HS-5 (cell line): ENCODE measurements at regions not wholly inside any gene's neighbourhood (a gene's known extent, or its start where the extent isn't known, plus 50 kb on each side); places are given as distances from the start of the nearest gene placed in this dataset.
A peak's percentile ranks its signal among the peaks of the same experiment; 100 is the strongest.

Experiments used
- DNase-seq: peaks from one replicate; pipeline ENCODE4 v3.0.0-alpha.2; 2012; ENCODE audit warnings: low read depth

DNA sequence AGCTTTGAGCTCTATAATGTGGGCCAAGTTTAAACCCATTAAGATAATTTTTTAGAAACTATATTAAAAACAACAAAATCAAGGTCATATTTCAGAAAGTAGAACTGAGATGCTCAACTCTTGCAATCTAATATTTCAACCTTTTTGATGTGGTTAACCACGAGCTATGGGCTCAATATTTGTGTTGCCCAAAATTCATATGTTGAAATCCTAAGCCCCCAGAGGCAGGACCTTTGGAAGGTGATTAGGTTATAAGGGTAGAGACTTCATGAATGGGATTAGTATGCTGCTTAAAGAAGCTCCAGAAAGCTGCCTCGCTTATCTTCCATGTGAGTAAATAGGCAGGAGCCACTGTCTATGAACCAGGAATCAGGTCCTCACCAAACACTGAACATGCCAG lies 284.4 kb downstream of the CRPPA start:
- no peak for DNase-seq

DNA sequence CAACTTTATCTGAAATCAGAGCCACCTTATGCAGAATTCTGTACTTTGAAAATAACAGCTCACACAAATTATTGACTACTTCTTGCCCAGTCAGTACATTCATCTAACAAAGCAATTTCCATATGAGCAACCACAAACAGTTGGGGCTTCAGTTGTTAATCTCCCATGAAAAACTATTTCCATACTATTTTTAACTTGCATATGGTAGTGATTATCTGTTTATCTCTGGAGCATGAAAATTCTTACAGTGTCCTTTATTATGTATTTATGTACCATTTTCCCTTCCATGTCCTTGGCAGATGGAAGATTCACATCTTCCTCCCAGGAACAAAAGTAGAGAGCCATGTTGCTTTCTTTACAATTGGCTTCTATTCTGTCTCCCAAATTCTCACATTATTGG lies 285.7 kb downstream of the CRPPA start:
- no peak for DNase-seq

GRCh38 chr7:16130111-16131110 lies 290.9 kb downstream of the CRPPA start:
- DNase-seq = peak; percentile 54

- peak; percentile 83 for DNase-seq
Observed at GRCh38 chr7:16129431-16130110, 291.8 kb downstream of the CRPPA start.

DNA sequence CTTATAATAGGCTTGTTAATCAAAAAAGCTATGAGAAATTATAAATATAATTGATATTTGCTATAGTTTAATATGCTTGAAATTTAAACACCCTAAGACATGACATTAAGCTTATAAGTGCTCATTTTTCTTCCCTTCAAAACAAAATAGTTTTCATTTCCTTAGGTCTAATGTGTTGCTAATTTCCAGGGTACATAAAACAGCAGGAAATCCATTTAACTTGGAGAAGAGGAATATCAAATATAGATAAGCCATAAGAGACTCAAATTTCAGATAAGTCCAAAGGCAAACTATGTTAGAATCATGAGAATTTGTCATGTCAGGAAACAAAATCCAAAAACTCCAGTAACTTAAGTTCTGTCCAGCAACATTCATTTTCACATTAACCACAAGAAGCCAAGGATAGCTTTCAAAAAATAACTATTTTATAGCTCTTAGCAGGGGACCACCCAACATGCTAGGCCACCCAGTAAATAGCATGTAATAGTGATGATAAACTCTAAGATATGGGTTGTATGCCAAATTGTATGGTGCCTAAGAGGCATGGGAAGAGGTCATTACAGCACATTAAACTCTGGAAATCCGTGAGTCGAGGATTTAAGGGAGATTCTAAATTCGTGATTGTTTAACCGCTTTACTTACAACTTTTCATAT lies 298.1 kb downstream of the CRPPA start:
- no peak for DNase-seq

GRCh38 chr7:16121876-16122390 lies 299.4 kb downstream of the CRPPA start:
- DNase-seq = no peak

- DNase-seq = no peak
Observed at GRCh38 chr7:16115374-16115773, 306.0 kb downstream of the CRPPA start.

DNA sequence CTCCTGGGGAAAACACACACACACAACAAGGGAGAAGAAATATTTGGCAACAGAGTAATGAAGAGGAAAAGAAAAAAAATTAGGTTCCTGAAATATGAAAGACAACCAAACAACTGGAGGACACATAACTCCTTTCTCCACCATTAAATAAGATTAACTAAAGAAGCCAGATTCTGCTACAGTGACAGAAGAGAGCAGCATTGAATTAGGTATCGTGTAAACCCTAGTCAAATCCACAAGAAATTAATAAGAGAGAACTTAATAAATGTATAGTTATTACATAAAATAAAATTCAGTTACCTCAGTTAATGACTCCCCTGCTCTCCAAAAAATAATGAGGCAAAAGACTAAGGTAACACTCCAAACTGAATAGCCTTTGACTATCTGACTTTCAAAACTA lies 306.7 kb downstream of the CRPPA start:
- no peak for DNase-seq

DNA sequence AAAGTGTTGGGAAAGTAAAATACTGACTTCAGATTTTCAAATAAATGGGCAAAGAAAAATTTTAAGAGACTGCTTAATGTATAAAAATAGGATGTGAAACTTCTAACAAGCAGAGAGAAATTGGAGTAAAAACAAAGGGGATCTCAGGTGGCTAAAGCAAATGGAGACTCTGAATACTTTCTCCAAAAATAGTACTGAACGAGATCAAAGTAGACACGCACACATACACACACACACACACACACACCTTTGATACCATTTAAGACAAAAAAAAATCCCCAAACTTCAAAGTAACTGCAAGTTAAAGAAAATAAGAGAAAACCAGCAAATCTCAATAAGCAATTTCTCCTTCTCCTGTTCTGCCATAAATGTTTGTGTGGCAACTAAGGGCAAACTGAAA lies 307.3 kb downstream of the CRPPA start:
- DNase-seq = no peak

DNA sequence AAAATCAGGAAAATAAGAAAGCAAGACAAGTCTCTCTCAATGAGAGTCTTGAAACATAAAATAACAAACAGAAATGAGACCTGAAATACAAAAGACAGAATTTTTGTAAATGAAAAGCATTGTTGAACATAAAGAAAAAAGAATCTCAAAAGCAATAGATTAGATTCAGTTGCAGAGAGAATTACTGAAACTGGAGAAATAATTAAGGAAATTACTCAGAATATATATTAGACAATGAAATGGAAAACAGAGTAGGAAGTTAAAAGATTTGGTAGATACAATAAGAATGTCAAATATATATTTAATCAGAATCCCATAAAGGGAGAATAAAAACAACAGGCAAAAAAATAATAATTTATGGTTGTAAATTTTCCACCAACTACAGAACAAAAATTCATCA lies 308.3 kb downstream of the CRPPA start:
- no peak for DNase-seq

DNA sequence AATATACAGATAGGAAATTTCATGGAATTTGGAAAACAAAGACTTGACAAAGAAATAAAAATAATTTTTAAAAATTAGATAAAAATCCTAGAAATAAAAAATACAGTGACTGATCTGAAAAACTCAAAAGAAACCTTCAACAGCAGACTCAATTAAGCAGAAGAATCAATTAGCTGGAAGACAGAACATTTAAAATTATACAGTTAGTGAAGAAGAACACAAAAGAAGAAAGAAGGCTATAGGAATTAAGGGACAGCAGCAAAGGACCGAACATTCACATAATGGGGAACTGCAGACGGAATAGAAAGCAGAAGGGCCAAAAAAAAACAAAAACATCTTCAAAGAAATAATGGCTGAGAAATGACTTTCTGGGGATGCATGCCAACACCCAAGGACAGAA lies 314.5 kb downstream of the CRPPA start:
- no peak for DNase-seq

GRCh38 chr7:16106300-16106699 lies 315.0 kb downstream of the CRPPA start:
- DNase-seq = no peak

DNA sequence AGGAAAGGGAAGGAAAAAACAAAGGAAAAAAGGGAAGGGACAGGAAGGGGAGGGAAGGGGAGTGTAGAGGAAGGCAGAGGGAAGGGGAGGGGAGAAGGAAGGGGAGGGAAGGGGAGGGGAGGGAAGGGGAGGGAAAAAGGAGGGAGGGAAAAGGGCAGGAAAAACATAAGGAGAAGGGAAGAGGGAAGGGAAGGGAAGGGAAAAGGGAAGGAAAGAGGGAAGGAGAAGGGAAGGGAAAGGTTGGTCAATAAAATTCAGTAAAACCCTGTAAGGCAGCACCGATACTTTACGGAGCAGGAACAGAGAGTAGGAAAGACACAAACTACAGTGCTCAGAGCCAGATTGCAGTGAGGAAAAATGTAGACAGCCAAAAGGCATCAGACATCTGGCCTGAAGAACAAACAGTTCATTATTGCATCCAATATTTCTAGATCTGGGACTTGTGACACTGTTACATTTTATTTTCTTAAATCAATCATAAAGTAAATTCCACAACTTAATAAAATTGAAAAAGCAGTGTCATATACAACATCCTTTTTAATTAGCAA lies 322.0 kb downstream of the CRPPA start:
- DNase-seq = no peak

GRCh38 chr7:16098585-16099179 lies 322.7 kb downstream of the CRPPA start:
- DNase-seq = no peak

GRCh38 chr7:16098058-16098457 lies 323.3 kb downstream of the CRPPA start:
- no peak for DNase-seq

DNA sequence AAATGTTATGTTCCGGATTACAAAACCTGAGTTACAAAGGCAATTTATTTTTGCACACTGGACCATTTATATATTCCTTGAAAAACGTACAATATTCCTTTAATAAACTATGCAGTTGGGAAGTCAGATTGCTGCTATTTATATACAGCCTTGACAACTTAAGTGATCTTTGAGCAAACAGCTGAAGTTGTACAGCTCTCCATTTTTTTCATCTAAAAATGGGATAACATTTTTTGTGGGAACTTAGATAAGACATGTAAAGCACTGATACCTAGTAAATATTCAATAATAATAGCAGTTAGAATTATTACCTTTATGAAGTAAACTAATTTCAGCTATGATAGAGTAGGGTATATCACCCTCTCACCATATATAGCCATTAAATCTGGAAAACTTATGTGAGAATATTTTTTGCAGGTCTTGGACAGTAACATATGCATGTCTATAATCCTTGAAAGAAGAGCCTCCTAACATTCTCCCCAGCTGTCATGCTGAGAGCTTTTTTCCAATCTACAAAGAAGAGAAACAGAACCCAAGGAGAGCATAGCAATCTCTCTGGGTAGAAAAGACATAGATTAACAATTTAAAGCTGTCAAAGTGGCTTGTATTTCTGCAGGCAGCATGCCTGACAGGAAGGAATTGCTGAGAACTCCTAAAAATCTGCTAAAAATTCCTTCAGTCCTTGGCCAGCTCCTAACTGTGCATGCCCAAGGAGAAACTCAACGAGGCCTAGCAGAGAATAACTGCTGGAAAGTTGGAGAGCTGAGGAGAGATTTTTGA lies 326.0 kb downstream of the CRPPA start:
- DNase-seq = no peak

DNA sequence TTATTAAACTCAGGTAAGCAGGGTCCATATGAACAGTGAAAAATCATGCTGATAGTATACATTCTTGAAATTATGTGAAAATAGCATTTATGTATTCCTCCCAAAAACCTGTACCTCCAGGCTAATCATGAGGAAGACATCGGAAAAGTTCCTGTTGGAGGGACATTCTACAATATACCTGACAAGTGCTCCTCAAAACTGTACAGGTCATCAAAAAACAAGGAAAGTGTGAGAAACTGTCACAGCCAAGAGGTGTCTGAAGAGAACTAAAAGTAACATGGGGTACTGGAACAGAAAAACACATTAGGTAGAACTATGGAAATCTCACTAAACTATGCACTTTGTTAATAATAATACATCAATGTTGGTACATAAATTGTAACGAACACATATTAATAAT lies 326.7 kb downstream of the CRPPA start:
- no peak for DNase-seq

- DNase-seq = no peak
Observed at GRCh38 chr7:16092711-16093110, 328.6 kb downstream of the CRPPA start.

DNA sequence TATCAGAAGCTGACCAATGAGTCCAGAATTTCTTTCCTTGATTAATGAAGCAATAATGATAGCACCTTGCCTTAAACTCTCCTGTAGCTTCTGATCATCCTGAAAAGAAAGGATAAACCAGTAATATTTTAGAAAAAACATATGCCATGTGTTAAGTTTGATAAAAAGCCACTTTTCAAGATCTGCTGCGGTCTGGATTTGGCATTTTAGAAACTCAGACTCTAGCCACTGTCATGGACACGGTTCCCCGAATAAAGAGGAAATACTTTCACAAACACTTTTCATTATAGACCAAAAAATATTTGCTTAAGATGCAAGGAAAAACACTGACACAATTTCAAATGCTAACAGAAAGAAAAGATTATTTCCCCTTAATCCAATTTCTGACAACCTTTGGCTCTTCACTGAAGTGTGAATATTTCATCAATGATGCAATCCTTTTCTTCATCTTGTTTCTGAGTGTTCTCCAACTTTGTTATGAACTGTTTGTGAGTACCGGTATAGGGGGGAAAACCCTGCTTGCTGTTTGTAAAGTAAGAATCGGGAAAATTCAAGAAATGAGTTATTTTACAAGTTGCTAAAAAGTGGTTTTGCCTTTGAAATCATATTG lies 329.5 kb downstream of the CRPPA start:
- DNase-seq = no peak

DNA sequence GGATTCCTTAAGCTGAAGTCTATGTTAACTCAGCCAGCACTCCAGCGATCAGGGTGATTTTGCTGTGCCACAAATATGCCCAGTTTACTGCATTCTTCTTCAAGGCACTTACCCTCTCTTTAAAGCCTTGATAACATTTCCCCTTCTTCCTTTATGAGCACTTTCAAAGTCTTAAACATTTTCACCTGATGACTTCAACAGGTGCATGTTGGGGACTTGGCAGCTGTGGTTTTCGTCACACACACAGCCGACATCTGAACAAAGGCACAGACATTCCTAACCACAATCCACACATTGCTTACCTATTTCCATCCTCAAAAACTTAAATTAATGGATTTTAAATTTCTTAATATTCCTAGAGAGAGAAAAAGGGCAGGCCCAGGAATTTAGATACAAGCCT lies 331.5 kb downstream of the CRPPA start:
- no peak for DNase-seq

DNA sequence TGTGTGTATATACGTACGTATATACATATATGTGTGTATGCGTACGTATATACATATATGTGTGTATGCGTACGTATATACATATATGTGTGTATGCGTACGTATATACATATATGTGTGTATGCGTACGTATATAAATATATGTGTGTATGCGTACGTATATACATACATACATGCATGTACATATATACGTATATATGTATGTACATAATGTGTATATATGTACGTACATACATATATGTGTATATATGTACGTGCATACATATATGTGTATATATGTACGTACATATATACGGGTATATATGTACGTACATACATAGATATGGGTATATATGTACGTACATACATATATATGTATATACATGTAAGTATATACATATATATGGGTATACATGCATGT lies 332.1 kb downstream of the CRPPA start:
- DNase-seq = no peak
